Fibroblast of skin of right biceps (primary cell): ENCODE measurements at regions not wholly inside any gene's neighbourhood (a gene's known extent, or its start where the extent isn't known, plus 50 kb on each side); places are given as distances from the start of the nearest gene placed in this dataset.
"Not testable (repeated sequence)": the region's sequence is repeated elsewhere in the genome, so short reads cannot be mapped to it uniquely, and the experiment has no call there.

Source experiments
- DNase-seq: peaks from one replicate; pipeline ENCODE4 v3.0.0-alpha.2; 2013

- DNase-seq = no peak
These were observed 171.6 kb upstream of the TNRC6C start for GRCh38 chr17:77786740-77787505.

- DNase-seq = no peak
These were observed 168.2 kb upstream of the TNRC6C start for GRCh38 chr17:77790143-77790829.

GRCh38 chr17:77792626-77793025, 165.9 kb upstream of the TNRC6C start:
- DNase-seq = no peak

GRCh38 chr17:77793146-77793970, 165.1 kb upstream of the TNRC6C start:
- no peak for DNase-seq

GRCh38 chr17:77793971-77794235, 164.6 kb upstream of the TNRC6C start:
- no peak for DNase-seq

GRCh38 chr17:77794846-77795245, 163.7 kb upstream of the TNRC6C start:
- no peak for DNase-seq

- no peak for DNase-seq
These were observed 162.8 kb upstream of the TNRC6C start for GRCh38 chr17:77795685-77796084.

- DNase-seq = no peak
These were observed 162.2 kb upstream of the TNRC6C start for GRCh38 chr17:77796176-77796860.

- DNase-seq = no peak
These were observed 160.5 kb upstream of the TNRC6C start for GRCh38 chr17:77798031-77798430.

- no peak for DNase-seq
These were observed 160.0 kb upstream of the TNRC6C start for GRCh38 chr17:77798481-77798880.

GRCh38 chr17:77800816-77801215, 157.7 kb upstream of the TNRC6C start:
- no peak for DNase-seq

- no peak for DNase-seq
These were observed 156.8 kb upstream of the TNRC6C start for GRCh38 chr17:77801545-77802332.

- no peak for DNase-seq
These were observed 156.2 kb upstream of the TNRC6C start for GRCh38 chr17:77802333-77802615.

GRCh38 chr17:77802811-77803220, 155.7 kb upstream of the TNRC6C start:
- DNase-seq = no peak

- no peak for DNase-seq
These were observed 154.8 kb upstream of the TNRC6C start for GRCh38 chr17:77803726-77804125.

- DNase-seq = no peak
These were observed 153.6 kb upstream of the TNRC6C start for GRCh38 chr17:77804796-77805426.

GRCh38 chr17:77805970-77806369, 152.5 kb upstream of the TNRC6C start:
- not testable (repeated sequence) for DNase-seq

- no peak for DNase-seq
These were observed 151.3 kb upstream of the TNRC6C start for GRCh38 chr17:77807051-77807745.

- no peak for DNase-seq
These were observed 150.6 kb upstream of the TNRC6C start for GRCh38 chr17:77807746-77808441.

GRCh38 chr17:77808686-77809425, 149.6 kb upstream of the TNRC6C start:
- no peak for DNase-seq
